Endothelial cell of hepatic sinusoid (primary cell): ENCODE measurements at regions not wholly inside any gene's neighbourhood (a gene's known extent, or its start where the extent isn't known, plus 50 kb on each side); places are given as distances from the start of the nearest gene placed in this dataset.

Experiments used
- in situ Hi-C: cut with HindIII; loops from 2 replicates; pipeline ENCODE4 v1.10.0; 2017; ENCODE audit warnings: low sequenced_read_pairs

- in situ Hi-C loops, result no loop called here
Measured at GRCh38 chr6:81875782-81876293, 123.4 kb upstream of the TENT5A start.

GRCh38 chr6:81869749-81870508 is 117.4 kb upstream of the TENT5A start:
- in situ Hi-C loops, result loop anchor here (10.0 kb wide), 1 partner anchor 75 kb away; no protein-coding TSS in a partner anchor

- in situ Hi-C loops, result loop anchor here (10.0 kb wide), 1 partner anchor 71 kb away; no protein-coding TSS in a partner anchor
Measured at GRCh38 chr6:81865712-81866111, 113.2 kb upstream of the TENT5A start.

GRCh38 chr6:81864124-81864523 is 111.6 kb upstream of the TENT5A start:
- in situ Hi-C loops, result loop anchor here (5.0 to 10.0 kb wide), 2 partner anchors 43 to 69 kb away; no protein-coding TSS in a partner anchor

DNA sequence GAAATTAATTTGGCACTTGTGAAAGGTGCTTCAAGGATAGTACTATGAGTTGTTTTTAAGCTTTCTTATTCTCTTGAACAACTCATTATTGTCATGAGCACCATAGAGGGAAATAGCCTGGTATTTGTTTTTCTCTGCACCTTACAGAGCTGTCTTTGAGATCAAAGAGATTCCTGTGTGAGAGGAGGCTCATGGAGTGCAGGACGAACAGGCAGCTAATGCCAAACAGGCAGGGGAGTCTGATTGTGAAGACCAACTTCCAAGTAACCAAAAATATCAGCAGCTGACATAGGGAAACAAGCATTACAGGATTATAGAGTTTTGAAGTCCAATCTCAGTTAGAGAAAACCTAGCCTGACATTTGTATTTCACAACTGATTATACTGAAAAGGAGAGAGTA is 110.6 kb upstream of the TENT5A start:
- in situ Hi-C loops, result loop anchor here (5.0 to 10.0 kb wide), 2 partner anchors 44 to 68 kb away; no protein-coding TSS in a partner anchor

GRCh38 chr6:81861281-81861680 is 108.8 kb upstream of the TENT5A start:
- in situ Hi-C loops, result loop anchor here (5.0 to 10.0 kb wide), 2 partner anchors 46 to 66 kb away; no protein-coding TSS in a partner anchor

DNA sequence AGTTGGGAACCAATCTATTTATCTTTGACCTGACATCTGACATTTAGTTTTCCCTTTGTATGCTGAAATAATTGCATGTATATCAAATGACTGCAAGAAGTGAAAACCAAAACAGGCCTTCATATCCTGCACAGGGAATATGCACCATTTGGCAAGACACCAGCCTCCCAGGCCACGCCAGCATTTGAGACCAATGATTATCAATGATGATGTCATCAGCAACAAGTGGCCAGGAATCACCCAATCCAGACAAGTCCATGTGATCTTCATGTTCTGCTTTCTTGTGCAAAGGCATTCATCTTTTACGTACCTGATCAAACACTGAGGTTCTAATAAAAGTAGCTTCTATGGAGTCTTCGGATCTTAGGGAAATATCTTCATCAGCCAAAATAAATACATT is 107.4 kb upstream of the TENT5A start:
- in situ Hi-C loops, result loop anchor here (5.0 to 10.0 kb wide), 2 partner anchors 47 to 65 kb away; no protein-coding TSS in a partner anchor

DNA sequence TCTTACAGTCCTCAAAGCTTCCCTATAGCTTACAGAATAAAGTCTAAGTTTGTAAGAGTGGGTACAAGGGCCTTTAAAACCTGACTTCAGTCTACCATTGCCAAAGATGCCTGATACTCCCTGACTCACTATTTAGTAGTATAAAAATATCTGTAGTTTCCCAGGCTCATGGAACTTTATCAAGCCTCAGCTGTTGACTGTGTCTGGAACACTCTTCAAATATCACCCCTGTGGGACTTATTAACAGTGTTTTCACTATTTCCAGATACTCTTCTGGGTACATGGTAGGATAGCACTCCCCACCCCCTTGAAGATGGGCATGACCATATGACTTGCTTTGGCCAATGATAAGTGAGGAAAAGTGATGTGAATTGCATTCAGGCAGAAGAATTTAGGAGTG is 105.3 kb upstream of the TENT5A start:
- in situ Hi-C loops, result no loop called here

DNA sequence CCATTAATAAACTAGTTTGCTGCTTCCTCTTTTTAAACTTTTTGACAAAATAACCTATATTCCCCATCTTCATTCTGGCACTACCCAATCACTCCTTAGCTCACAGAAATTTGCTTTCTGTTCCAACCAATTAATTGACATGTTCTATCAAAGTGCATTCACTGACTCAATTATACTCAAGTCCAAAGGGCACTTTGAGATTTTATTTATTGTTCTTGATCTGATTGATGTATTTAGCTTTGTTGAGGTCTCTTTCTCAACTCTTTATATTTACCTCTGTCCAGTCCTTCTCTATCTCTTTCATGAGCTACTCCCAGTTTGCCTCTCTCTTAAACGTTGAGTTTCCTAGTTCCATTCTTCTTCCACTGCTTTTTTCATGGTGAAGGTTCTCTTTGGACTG is 104.4 kb upstream of the TENT5A start:
- in situ Hi-C loops, result no loop called here

DNA sequence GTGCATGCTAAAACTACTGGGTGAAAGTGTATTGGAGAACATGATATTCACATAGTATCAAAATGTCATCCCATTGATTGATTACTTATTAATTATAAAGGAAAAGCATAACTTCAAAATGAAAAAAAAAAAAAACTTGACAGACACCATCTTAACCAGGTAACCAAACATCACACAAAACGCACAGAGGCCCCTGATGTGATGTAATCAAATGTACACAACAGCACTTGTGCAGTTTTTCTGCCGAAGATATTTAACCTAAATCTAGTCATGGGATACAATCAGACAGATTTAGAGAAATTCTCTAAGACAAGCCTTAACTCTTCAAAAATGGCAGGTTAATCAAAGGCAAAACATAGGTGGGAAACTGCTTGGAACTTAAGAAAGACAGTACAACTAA is 102.0 kb upstream of the TENT5A start:
- in situ Hi-C loops, result no loop called here

GRCh38 chr6:81853975-81854374 is 101.5 kb upstream of the TENT5A start:
- in situ Hi-C loops, result no loop called here

DNA sequence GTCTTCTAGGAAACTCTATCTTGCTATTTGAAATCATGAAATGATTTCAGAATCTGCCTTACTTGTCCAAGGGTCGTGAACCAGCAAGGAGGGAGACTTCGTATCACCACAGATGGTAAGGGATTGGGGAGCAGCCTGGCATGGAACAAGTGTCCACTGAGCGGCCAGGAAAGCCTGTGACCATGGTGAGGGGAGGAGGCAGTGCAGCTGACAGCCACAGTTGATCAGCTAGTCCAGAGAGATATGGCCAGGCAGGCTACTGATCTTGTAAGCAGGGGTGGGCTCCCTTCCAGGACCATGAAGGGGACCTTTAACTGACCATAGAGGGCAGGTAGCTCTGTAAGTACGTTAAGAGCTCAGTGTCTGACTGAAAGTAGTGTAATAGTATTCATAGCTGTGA is 96.8 kb upstream of the TENT5A start:
- in situ Hi-C loops, result no loop called here

DNA sequence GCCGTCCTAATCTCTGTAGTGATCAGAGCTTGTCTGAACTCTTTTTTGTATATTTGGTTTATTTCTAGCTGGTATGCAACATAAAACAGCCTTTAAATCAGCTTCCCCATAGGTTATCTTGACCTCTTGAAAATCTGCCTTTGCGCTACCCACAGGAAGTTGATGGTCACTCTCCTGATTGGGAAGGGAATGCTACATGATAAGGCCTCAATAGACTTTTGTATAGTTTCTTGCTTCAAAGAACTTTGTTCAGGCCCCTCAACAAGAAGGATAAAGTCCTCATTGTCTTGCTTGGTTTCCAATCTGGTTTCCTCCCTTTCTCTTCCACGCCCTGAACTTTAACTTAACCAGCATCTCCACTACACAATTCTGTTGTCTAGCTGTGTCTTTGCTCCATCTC is 95.4 kb upstream of the TENT5A start:
- in situ Hi-C loops, result no loop called here

GRCh38 chr6:81844686-81845085 is 92.2 kb upstream of the TENT5A start:
- in situ Hi-C loops, result no loop called here

- in situ Hi-C loops, result no loop called here
Measured at GRCh38 chr6:81843302-81843701, 90.8 kb upstream of the TENT5A start.

- in situ Hi-C loops, result no loop called here
Measured at GRCh38 chr6:81842254-81842653, 89.8 kb upstream of the TENT5A start.

- in situ Hi-C loops, result no loop called here
Measured at GRCh38 chr6:81838724-81839426, 86.4 kb upstream of the TENT5A start.

GRCh38 chr6:81838031-81838430 is 85.5 kb upstream of the TENT5A start:
- in situ Hi-C loops, result no loop called here

DNA sequence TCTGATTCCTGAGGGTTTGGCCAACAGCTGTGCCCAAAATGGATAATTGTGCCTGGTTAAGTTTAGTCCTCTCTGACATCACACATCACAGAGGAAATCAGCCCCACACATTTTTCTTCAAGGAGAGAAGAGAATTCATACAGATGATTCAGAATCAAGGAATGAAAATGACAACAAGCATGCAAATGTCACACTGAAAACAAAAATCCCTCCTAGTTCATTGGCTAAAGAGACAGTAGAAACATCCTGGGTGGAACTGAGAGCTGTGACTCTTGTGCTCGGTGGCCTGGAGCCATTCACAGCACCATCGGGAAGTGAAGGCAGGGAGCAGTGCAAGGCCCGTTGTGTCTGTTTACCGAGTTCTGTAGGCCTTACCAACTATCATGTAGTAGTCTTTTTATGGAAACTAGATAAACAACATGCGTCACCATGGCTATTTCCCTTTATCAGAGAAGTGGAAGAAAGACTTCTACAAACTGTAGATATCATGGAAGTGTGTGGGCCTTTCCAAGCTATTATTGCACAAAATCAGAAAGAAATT is 81.7 kb upstream of the TENT5A start:
- in situ Hi-C loops, result no loop called here

GRCh38 chr6:81832304-81832703 is 79.8 kb upstream of the TENT5A start:
- in situ Hi-C loops, result no loop called here

- in situ Hi-C loops, result no loop called here
Measured at GRCh38 chr6:81831274-81831673, 78.8 kb upstream of the TENT5A start.
